ENCODE measurements at regions not wholly inside any gene's neighbourhood (a gene's known extent, or its start where the extent isn't known, plus 50 kb on each side); places are given as distances from the start of the nearest gene placed in this dataset.

GRCh38 chrX:125681058-125681457 is 361.4 kb downstream of the TEX13C start:
- no peak for TF ChIP-seq ATF2 (CRISPR knock-in tag; IDR thresholded peaks at IDR 0.05)
- TF ChIP-seq NELFE (IDR thresholded peaks at IDR 0.05; ENCODE audit: insufficient read depth, insufficient read length), result no peak
- TF ChIP-seq CREB3L1 (IDR thresholded peaks at IDR 0.05; ENCODE audit: borderline replicate concordance, low read depth), result no peak
- TF ChIP-seq ZFP36 (IDR thresholded peaks at IDR 0.05; ENCODE audit: low read depth, low read length, partially characterized antibody), result no peak
- TF ChIP-seq TCF7L2 (IDR thresholded peaks at IDR 0.05; ENCODE audit: low read depth, low read length), result no peak
- no peak for TF ChIP-seq ATF3 (IDR thresholded peaks at IDR 0.05)
- no peak for TF ChIP-seq ATF3 (CRISPR knock-in tag; conservative IDR thresholded peaks at IDR 0.05)
- TF ChIP-seq FOXJ3 (CRISPR knock-in tag; IDR thresholded peaks at IDR 0.05), result no peak
- TF ChIP-seq HNRNPL (IDR thresholded peaks at IDR 0.05; ENCODE audit: low read depth, low read length), result no peak
- TF ChIP-seq CCAR2 (IDR thresholded peaks at IDR 0.05; ENCODE audit: low read depth, low read length), result no peak
- TF ChIP-seq TAF1 (IDR thresholded peaks at IDR 0.05; ENCODE audit: control insufficient read depth, extremely low read depth, insufficient read depth, low read length, severe bottlenecking), result no peak
- no peak for TF ChIP-seq SMC3 (conservative IDR thresholded peaks at IDR 0.05; ENCODE audit: insufficient read depth, low read depth, low read length)
